GM21619 (cell line): ENCODE measurements at regions not wholly inside any gene's neighbourhood (a gene's known extent, or its start where the extent isn't known, plus 50 kb on each side); places are given as distances from the start of the nearest gene placed in this dataset.

Experiments
- ATAC-seq: cut with Tn5 transposase; IDR thresholded peaks from one replicate; pipeline ENCODE4 v1.9.1; 2021; ENCODE audit not compliant: unreplicated experiment

- ATAC-seq, result no peak
These were observed 158.7 kb upstream of the KLF4 start for GRCh38 chr9:107648153-107648715.

GRCh38 chr9:107647611-107648010 lies 158.0 kb upstream of the KLF4 start:
- no peak for ATAC-seq

GRCh38 chr9:107647141-107647540 lies 157.6 kb upstream of the KLF4 start:
- no peak for ATAC-seq

GRCh38 chr9:107645464-107645833 lies 155.9 kb upstream of the KLF4 start:
- ATAC-seq, result no peak

GRCh38 chr9:107644733-107645463 lies 155.3 kb upstream of the KLF4 start:
- no peak for ATAC-seq

GRCh38 chr9:107639426-107639825 lies 149.9 kb upstream of the KLF4 start:
- no peak for ATAC-seq

- no peak for ATAC-seq
These were observed 149.1 kb upstream of the KLF4 start for GRCh38 chr9:107638521-107639310.

- no peak for ATAC-seq
These were observed 148.2 kb upstream of the KLF4 start for GRCh38 chr9:107637421-107638420.

- ATAC-seq, result no peak
These were observed 147.2 kb upstream of the KLF4 start for GRCh38 chr9:107636571-107637381.

- ATAC-seq, result no peak
These were observed 146.2 kb upstream of the KLF4 start for GRCh38 chr9:107635803-107636174.

GRCh38 chr9:107635101-107635802 lies 145.7 kb upstream of the KLF4 start:
- ATAC-seq, result no peak

- ATAC-seq, result no peak
These were observed 143.8 kb upstream of the KLF4 start for GRCh38 chr9:107633406-107633805.

GRCh38 chr9:107632661-107633060 lies 143.1 kb upstream of the KLF4 start:
- no peak for ATAC-seq

GRCh38 chr9:107632216-107632615 lies 142.6 kb upstream of the KLF4 start:
- ATAC-seq, result no peak

GRCh38 chr9:107631788-107632187 lies 142.2 kb upstream of the KLF4 start:
- no peak for ATAC-seq

GRCh38 chr9:107630156-107630555 lies 140.6 kb upstream of the KLF4 start:
- ATAC-seq, result no peak

- no peak for ATAC-seq
These were observed 138.9 kb upstream of the KLF4 start for GRCh38 chr9:107628444-107628843.

GRCh38 chr9:107627781-107628180 lies 138.2 kb upstream of the KLF4 start:
- no peak for ATAC-seq

GRCh38 chr9:107626118-107626517 lies 136.5 kb upstream of the KLF4 start:
- no peak for ATAC-seq
